HG02623 (cell line): ENCODE measurements at regions not wholly inside any gene's neighbourhood (a gene's known extent, or its start where the extent isn't known, plus 50 kb on each side); places are given as distances from the start of the nearest gene placed in this dataset.
A peak's percentile ranks its signal among the peaks of the same experiment; 100 is the strongest.
"Not testable (repeated sequence)": the region's sequence is repeated elsewhere in the genome, so short reads cannot be mapped to it uniquely, and the experiment has no call there.

Experiments used
- ATAC-seq: cut with Tn5 transposase; IDR thresholded peaks from one replicate; pipeline ENCODE4 v1.9.1; 2021; ENCODE audit warnings: moderate library complexity; ENCODE audit not compliant: unreplicated experiment

- ATAC-seq, result peak; percentile 58
These were observed 73.6 kb upstream of the TIAM2 start for GRCh38 chr6:154921482-154921881.

GRCh38 chr6:154923199-154923869, 71.8 kb upstream of the TIAM2 start:
- no peak for ATAC-seq

- ATAC-seq, result no peak
These were observed 70.0 kb upstream of the TIAM2 start for GRCh38 chr6:154925130-154925529.

- no peak for ATAC-seq
These were observed 68.7 kb upstream of the TIAM2 start for GRCh38 chr6:154926366-154926765.

GRCh38 chr6:154928325-154928922, 66.7 kb upstream of the TIAM2 start:
- peak; percentile 57 for ATAC-seq

GRCh38 chr6:154930451-154930851, 64.7 kb upstream of the TIAM2 start:
- no peak for ATAC-seq

- no peak for ATAC-seq
These were observed 63.2 kb upstream of the TIAM2 start for GRCh38 chr6:154931711-154932424.

GRCh38 chr6:154932515-154933027, 62.5 kb upstream of the TIAM2 start:
- no peak for ATAC-seq

- no peak for ATAC-seq
These were observed 61.8 kb upstream of the TIAM2 start for GRCh38 chr6:154933181-154933827.

GRCh38 chr6:154937306-154938220, 57.6 kb upstream of the TIAM2 start:
- no peak for ATAC-seq

GRCh38 chr6:154938221-154938580, 56.9 kb upstream of the TIAM2 start:
- no peak for ATAC-seq

GRCh38 chr6:154938727-154939285, 56.3 kb upstream of the TIAM2 start:
- ATAC-seq, result not testable (repeated sequence)

- no peak for ATAC-seq
These were observed 52.3 kb upstream of the TIAM2 start for GRCh38 chr6:154942770-154943169.

- ATAC-seq, result no peak
These were observed 49.7 kb upstream of the TIAM2 start for GRCh38 chr6:154945271-154945890.
